Prostate gland (tissue), 2 donors: ENCODE measurements at regions not wholly inside any gene's neighbourhood (a gene's known extent, or its start where the extent isn't known, plus 50 kb on each side); places are given as distances from the start of the nearest gene placed in this dataset.

ENCODE experiments used
- CTCF ChIP-seq, 4 experiments: fragments of 200-600 bp in 2 of 4; fragments of 450-650 bp in 2 of 4; sonication (generic) in 2 of 4; IDR thresholded peaks; 1 replicate in 3 of 4; 2 replicates in 1 of 4; pipeline ENCODE4 v1.5.1; 2016 to 2019; ENCODE audit warnings: antibody characterized with exemption in 4 of 4, mild to moderate bottlenecking in 2 of 4, moderate library complexity in 2 of 4
- POLR2A ChIP-seq: fragments of 450-650 bp; IDR thresholded peaks from one replicate; pipeline ENCODE4 v1.6.1; 2016; ENCODE audit warnings: antibody characterized with exemption, mild to moderate bottlenecking
- POLR2AphosphoS5 ChIP-seq: sonication (generic); formaldehyde crosslinking; IDR thresholded peaks from one replicate; pipeline ENCODE4 v1.6.1; 2017; ENCODE audit warnings: antibody characterized with exemption

- no peak for TF ChIP-seq CTCF (IDR thresholded peaks at IDR 0.05)
- TF ChIP-seq POLR2A: no peak
- TF ChIP-seq POLR2AphosphoS5: no peak
Measured at GRCh38 chr2:3965953-3966352, 262.6 kb downstream of the DCDC2C start.
